ENCODE measurements at regions not wholly inside any gene's neighbourhood (a gene's known extent, or its start where the extent isn't known, plus 50 kb on each side); places are given as distances from the start of the nearest gene placed in this dataset.

GRCh38 chr19:29429581-29429980 is 96.2 kb upstream of the VSTM2B start:
- DNase-seq (no peak), ATAC-seq (ENCODE audit: poor library complexity) (no peak)
- peaks cover 0 to 14% of the 10 kb centered on the region in 2 experiments for H3K9me3 ChIP-seq (ENCODE audit: control insufficient read depth in 1 of 2, insufficient read depth in 1 of 2, low read length in 2 of 2)
- no peak overlapping the region for H3K27ac ChIP-seq (ENCODE audit: low read depth in 1 of 2, low read length in 2 of 2)
- Mint-ChIP-seq H3K27ac (no peak overlapping the region), H3K4me1 (ENCODE audit: low read depth) (no peaks in the 10 kb centered on the region), H3K4me3 (no peak overlapping the region), H3K27me3 (peaks cover 23% of the 10 kb centered on the region), H3K36me3 (ENCODE audit: low read depth) (no peaks in the 10 kb centered on the region), H3K9me3 (no peaks in the 10 kb centered on the region)
- CTCF ChIA-PET, result no interaction called here
- no peak for TF ChIP-seq CTCF (IDR thresholded peaks at IDR 0.05)
- H3K4me3 ChIP-seq (ENCODE audit: low read length), result no peak overlapping the region
- H3K4me1 ChIP-seq (ENCODE audit: insufficient read depth, low read length), result no peaks in the 10 kb centered on the region
- POLR2A ChIA-PET, result no interaction called here
- peaks cover 0 to 3% of the 10 kb centered on the region in 2 experiments for H3K27me3 ChIP-seq (ENCODE audit: control insufficient read depth in 1 of 2, insufficient read depth in 2 of 2, low read length in 2 of 2)
- intact Hi-C loops (cut with DNase I, micrococcal nuclease), result no loop called here
- no peaks in the 10 kb centered on the region for H3K36me3 ChIP-seq (ENCODE audit: insufficient read depth, low read length)

- no peak for TF ChIP-seq CTCF (IDR thresholded peaks at IDR 0.05)
- ChIA-PET CTCF (no interaction called here), POLR2A (no interaction called here)
- no peak for DNase-seq
- Histone ChIP-seq H3K9me3 (ENCODE audit: control insufficient read depth in 1 of 2, insufficient read depth in 1 of 2, low read length in 2 of 2) (peaks cover 0 to 8% of the 10 kb centered on the region in 2 experiments), H3K4me1 (ENCODE audit: insufficient read depth, low read length) (no peaks in the 10 kb centered on the region), H3K4me3 (ENCODE audit: low read length) (no peak overlapping the region), H3K36me3 (ENCODE audit: insufficient read depth, low read length) (no peaks in the 10 kb centered on the region), H3K27ac (ENCODE audit: low read depth in 1 of 2, low read length in 2 of 2) (no peak overlapping the region), H3K27me3 (ENCODE audit: control insufficient read depth in 1 of 2, insufficient read depth in 2 of 2, low read length in 2 of 2) (peaks cover 0 to 3% of the 10 kb centered on the region in 2 experiments)
- H3K4me3 Mint-ChIP-seq, result no peak overlapping the region
- no peaks in the 10 kb centered on the region for H3K4me1 Mint-ChIP-seq (ENCODE audit: low read depth)
- intact Hi-C loops (cut with DNase I, micrococcal nuclease), result no loop called here
- H3K9me3 Mint-ChIP-seq, result no peaks in the 10 kb centered on the region
- no peak overlapping the region for H3K27ac Mint-ChIP-seq
- no peaks in the 10 kb centered on the region for H3K36me3 Mint-ChIP-seq (ENCODE audit: low read depth)
- H3K27me3 Mint-ChIP-seq, result peaks cover 23% of the 10 kb centered on the region
- no peak for ATAC-seq (ENCODE audit: poor library complexity)
Observed at GRCh38 chr19:29431332-29431731, 94.5 kb upstream of the VSTM2B start.

- Mint-ChIP-seq H3K27ac (no peak overlapping the region), H3K27me3 (peaks cover 13% of the 10 kb centered on the region), H3K4me3 (no peak overlapping the region), H3K36me3 (ENCODE audit: low read depth) (no peaks in the 10 kb centered on the region), H3K9me3 (peaks cover 3% of the 10 kb centered on the region), H3K4me1 (ENCODE audit: low read depth) (no peaks in the 10 kb centered on the region)
- ChIA-PET POLR2A (no interaction called here), CTCF (no interaction called here)
- no peaks in the 10 kb centered on the region for H3K36me3 ChIP-seq (ENCODE audit: insufficient read depth, low read length)
- H3K27ac ChIP-seq (ENCODE audit: low read depth in 1 of 2, low read length in 2 of 2), result no peak overlapping the region
- no peak for DNase-seq
- peaks cover 0 to 8% of the 10 kb centered on the region in 2 experiments for H3K9me3 ChIP-seq (ENCODE audit: control insufficient read depth in 1 of 2, insufficient read depth in 1 of 2, low read length in 2 of 2)
- no peak for TF ChIP-seq CTCF (IDR thresholded peaks at IDR 0.05)
- H3K27me3 ChIP-seq (ENCODE audit: control insufficient read depth in 1 of 2, insufficient read depth in 2 of 2, low read length in 2 of 2), result peaks cover 0 to 3% of the 10 kb centered on the region in 2 experiments
- no peak for ATAC-seq (ENCODE audit: poor library complexity)
- H3K4me1 ChIP-seq (ENCODE audit: insufficient read depth, low read length), result no peaks in the 10 kb centered on the region
- intact Hi-C loops (cut with DNase I, micrococcal nuclease), result no loop called here
- no peak overlapping the region for H3K4me3 ChIP-seq (ENCODE audit: low read length)
Observed at GRCh38 chr19:29432677-29433076, 93.1 kb upstream of the VSTM2B start.
